Lower leg skin (tissue), 3 donors: ENCODE measurements at regions not wholly inside any gene's neighbourhood (a gene's known extent, or its start where the extent isn't known, plus 50 kb on each side); places are given as distances from the start of the nearest gene placed in this dataset.

Experiments used
- POLR2A ChIP-seq, 2 donors: fragments of 450-650 bp; IDR thresholded peaks; one replicate each; pipeline ENCODE4 v1.6.1; 2016 to 2017; ENCODE audit warnings: antibody characterized with exemption in 2 of 2, mild to moderate bottlenecking in 1 of 2, moderate library complexity in 1 of 2
- TF ChIP-seq, protein P1 (sequence below), 3 donors: fragments of 450-650 bp; IDR thresholded peaks; one replicate each; pipeline ENCODE4 v1.5.1; 2016; ENCODE audit warnings: antibody characterized with exemption in 3 of 3, mild to moderate bottlenecking in 3 of 3, moderate library complexity in 2 of 3

DNA sequence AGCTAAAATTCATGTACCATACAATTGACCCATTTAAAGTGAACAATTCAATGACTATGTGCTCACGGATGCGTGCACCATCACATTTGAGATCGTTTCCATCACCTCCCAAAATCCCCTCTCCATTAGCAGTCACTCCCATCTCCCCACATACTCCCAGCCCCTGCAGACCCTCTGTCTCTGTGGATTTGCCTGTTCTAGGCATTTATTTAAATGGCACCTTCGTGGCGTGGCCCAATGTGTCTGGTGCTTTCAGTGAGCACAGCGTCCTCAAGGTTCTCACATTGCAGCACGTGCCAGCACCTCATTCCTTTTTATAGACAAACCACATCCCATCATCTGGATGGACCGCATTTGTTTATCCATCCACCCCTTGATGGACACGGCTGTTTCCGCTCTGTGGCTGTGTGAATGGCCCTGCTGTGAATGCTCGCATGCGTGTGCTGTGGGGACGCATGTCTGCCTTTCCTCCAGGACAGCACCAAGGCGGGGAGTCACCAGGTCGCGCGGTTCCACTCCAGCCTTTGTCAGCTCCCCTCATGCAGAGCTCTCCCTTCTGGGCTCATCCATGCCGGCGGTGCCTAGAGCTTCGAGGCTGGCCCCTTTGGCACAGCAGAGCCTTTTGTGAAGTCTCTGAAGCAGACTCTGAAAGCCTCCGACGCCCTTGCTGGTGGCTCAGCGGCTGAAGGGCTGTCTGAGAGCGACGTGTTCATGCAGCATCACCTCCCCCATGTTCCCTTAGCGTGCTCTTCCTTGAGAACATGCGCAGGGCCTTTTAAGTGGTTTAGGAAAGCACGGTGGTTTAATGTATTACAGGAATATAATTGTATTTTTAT is 184.4 kb downstream of the KIF26A start:
- TF ChIP-seq, protein P1, sequence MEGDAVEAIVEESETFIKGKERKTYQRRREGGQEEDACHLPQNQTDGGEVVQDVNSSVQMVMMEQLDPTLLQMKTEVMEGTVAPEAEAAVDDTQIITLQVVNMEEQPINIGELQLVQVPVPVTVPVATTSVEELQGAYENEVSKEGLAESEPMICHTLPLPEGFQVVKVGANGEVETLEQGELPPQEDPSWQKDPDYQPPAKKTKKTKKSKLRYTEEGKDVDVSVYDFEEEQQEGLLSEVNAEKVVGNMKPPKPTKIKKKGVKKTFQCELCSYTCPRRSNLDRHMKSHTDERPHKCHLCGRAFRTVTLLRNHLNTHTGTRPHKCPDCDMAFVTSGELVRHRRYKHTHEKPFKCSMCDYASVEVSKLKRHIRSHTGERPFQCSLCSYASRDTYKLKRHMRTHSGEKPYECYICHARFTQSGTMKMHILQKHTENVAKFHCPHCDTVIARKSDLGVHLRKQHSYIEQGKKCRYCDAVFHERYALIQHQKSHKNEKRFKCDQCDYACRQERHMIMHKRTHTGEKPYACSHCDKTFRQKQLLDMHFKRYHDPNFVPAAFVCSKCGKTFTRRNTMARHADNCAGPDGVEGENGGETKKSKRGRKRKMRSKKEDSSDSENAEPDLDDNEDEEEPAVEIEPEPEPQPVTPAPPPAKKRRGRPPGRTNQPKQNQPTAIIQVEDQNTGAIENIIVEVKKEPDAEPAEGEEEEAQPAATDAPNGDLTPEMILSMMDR (IDR thresholded peaks at IDR 0.05): no peak
- TF ChIP-seq POLR2A (IDR thresholded peaks at IDR 0.05): no peak
